ENCODE measurements at regions not wholly inside any gene's neighbourhood (a gene's known extent, or its start where the extent isn't known, plus 50 kb on each side); places are given as distances from the start of the nearest gene placed in this dataset.
A peak's percentile ranks its signal among the peaks of the same experiment; 100 is the strongest.
"Not testable (repeated sequence)": the region's sequence is repeated elsewhere in the genome, so short reads cannot be mapped to it uniquely, and the experiment has no call there.

GRCh38 chr5:44536650-44537260, 147.5 kb upstream of the FGF10 start:
- H3K4me3 ChIP-seq = no peak overlapping the region
- no peaks in the 10 kb centered on the region for H3K36me3 ChIP-seq
- H3K27ac ChIP-seq = no peak overlapping the region
- H3K27me3 ChIP-seq (replicated peaks; ENCODE audit: insufficient read depth) = no peaks in the 10 kb centered on the region
- H3K4me1 ChIP-seq (replicated peaks) = no peaks in the 10 kb centered on the region
- no peak for DNase-seq (ENCODE audit: low spot score)
- intact Hi-C loops (cut with DNase I) = loop anchor here (5.0 kb wide), 1 partner anchor 236 kb away; no protein-coding TSS in a partner anchor
- TF ChIP-seq CTCF (IDR thresholded peaks at IDR 0.05) = peak in 3 of 4 experiments; percentile 21 to 53 (median 28)
- no peak for TF ChIP-seq POLR2AphosphoS5 (IDR thresholded peaks at IDR 0.05)
- no peaks in the 10 kb centered on the region for H3K9me3 ChIP-seq
- WGBS = 63% methylated on average over 3 of the region's 3 CpGs

GRCh38 chr5:44535621-44536020, 146.4 kb upstream of the FGF10 start:
- H3K36me3 ChIP-seq = no peaks in the 10 kb centered on the region
- no peak for DNase-seq (ENCODE audit: low spot score)
- H3K27ac ChIP-seq = no peak overlapping the region
- no peaks in the 10 kb centered on the region for H3K4me1 ChIP-seq (replicated peaks)
- no peaks in the 10 kb centered on the region for H3K9me3 ChIP-seq
- no peaks in the 10 kb centered on the region for H3K27me3 ChIP-seq (replicated peaks; ENCODE audit: insufficient read depth)
- no peak for TF ChIP-seq POLR2AphosphoS5 (IDR thresholded peaks at IDR 0.05)
- no peak for TF ChIP-seq POLR2A (IDR thresholded peaks at IDR 0.05)
- TF ChIP-seq CTCF (IDR thresholded peaks at IDR 0.05) = no peak
- H3K4me3 ChIP-seq = no peak overlapping the region
- intact Hi-C loops (cut with DNase I) = loop anchor here (5.0 kb wide), 1 partner anchor 237 kb away; no protein-coding TSS in a partner anchor
- 62% methylated on average over 3 of the region's 3 CpGs for WGBS

GRCh38 chr5:44532981-44533380, 143.8 kb upstream of the FGF10 start:
- H3K27ac ChIP-seq = no peak overlapping the region
- H3K27me3 ChIP-seq (replicated peaks; ENCODE audit: insufficient read depth) = no peaks in the 10 kb centered on the region
- no peak overlapping the region for H3K4me3 ChIP-seq
- no peak for TF ChIP-seq POLR2A (IDR thresholded peaks at IDR 0.05)
- TF ChIP-seq POLR2AphosphoS5 (IDR thresholded peaks at IDR 0.05) = no peak
- TF ChIP-seq CTCF (IDR thresholded peaks at IDR 0.05) = no peak
- H3K4me1 ChIP-seq (replicated peaks) = no peaks in the 10 kb centered on the region
- intact Hi-C loops (cut with DNase I) = no loop called here
- WGBS = 78% methylated on average over 1 of the region's 1 CpG
- no peaks in the 10 kb centered on the region for H3K36me3 ChIP-seq
- no peaks in the 10 kb centered on the region for H3K9me3 ChIP-seq
- DNase-seq (ENCODE audit: low spot score) = no peak

GRCh38 chr5:44531756-44532155, 142.5 kb upstream of the FGF10 start:
- WGBS = 75% methylated on average over 2 of the region's 2 CpGs
- H3K9me3 ChIP-seq; DNase-seq (ENCODE audit: low spot score); intact Hi-C loops (cut with DNase I); H3K36me3 ChIP-seq; H3K27me3 ChIP-seq (replicated peaks; ENCODE audit: insufficient read depth); H3K4me1 ChIP-seq (replicated peaks); H3K4me3 ChIP-seq; H3K27ac ChIP-seq: not testable (repeated sequence)

- intact Hi-C loops (cut with DNase I); DNase-seq (ENCODE audit: low spot score); H3K27me3 ChIP-seq (replicated peaks; ENCODE audit: insufficient read depth); H3K36me3 ChIP-seq; H3K9me3 ChIP-seq; H3K4me3 ChIP-seq; H3K27ac ChIP-seq; H3K4me1 ChIP-seq (replicated peaks): not testable (repeated sequence)
- 92% methylated on average over 6 of the region's 6 CpGs for WGBS
These were observed 141.6 kb upstream of the FGF10 start for GRCh38 chr5:44530783-44531182.

- 70% methylated on average over 5 of the region's 5 CpGs for WGBS
- no peaks in the 10 kb centered on the region for H3K36me3 ChIP-seq
- no peak for DNase-seq (ENCODE audit: low spot score)
- H3K27me3 ChIP-seq (replicated peaks; ENCODE audit: insufficient read depth) = no peaks in the 10 kb centered on the region
- TF ChIP-seq POLR2AphosphoS5 (IDR thresholded peaks at IDR 0.05) (no peak), POLR2A (IDR thresholded peaks at IDR 0.05) (no peak), CTCF (IDR thresholded peaks at IDR 0.05) (no peak)
- intact Hi-C loops (cut with DNase I) = no loop called here
- H3K27ac ChIP-seq = no peak overlapping the region
- H3K4me3 ChIP-seq = no peak overlapping the region
- H3K9me3 ChIP-seq = no peaks in the 10 kb centered on the region
- no peaks in the 10 kb centered on the region for H3K4me1 ChIP-seq (replicated peaks)
These were observed 122.4 kb upstream of the FGF10 start for GRCh38 chr5:44511596-44511995.

Data from prostate gland (tissue), 2 donors.